Activated CD8-positive, alpha-beta T cell treated with anti-CD3 and anti-CD28 coated beads for 36 hours (primary cell): ENCODE measurements at regions not wholly inside any gene's neighbourhood (a gene's known extent, or its start where the extent isn't known, plus 50 kb on each side); places are given as distances from the start of the nearest gene placed in this dataset.

Experiments used
- ATAC-seq: fragments of 200-7000 bp; cut with Tn5 transposase; one replicate; pipeline ENCODE4 v1.10.0; 2021; ENCODE audit warnings: mild to moderate bottlenecking, moderate library complexity
- CTCF ChIA-PET: fragments of 350-600 bp; sonication (Branson Sonifier 250); formaldehyde crosslinking; loops from one replicate; lab custom pipeline; 2021; ENCODE audit warnings: antibody characterized with exemption; lab: Charles Lee
- POLR2A ChIA-PET: fragments of 350-600 bp; sonication (Branson Sonifier 250); formaldehyde crosslinking; loops from one replicate; lab custom pipeline; 2021; ENCODE audit warnings: antibody characterized with exemption; lab: Charles Lee
- DNase-seq: peaks from one replicate; pipeline ENCODE4 v3.0.0-alpha.2; 2020
- H3K27ac Mint-ChIP-seq: one replicate; pipeline ENCODE4 v1.8.0; 2021; ENCODE audit warnings: mild to moderate bottlenecking, mixed read lengths
- H3K27me3 Mint-ChIP-seq: one replicate; pipeline ENCODE4 v1.8.0; 2021; ENCODE audit warnings: mixed read lengths
- H3K36me3 Mint-ChIP-seq: one replicate; pipeline ENCODE4 v1.8.0; 2021; ENCODE audit warnings: low read depth, mixed read lengths
- H3K4me1 Mint-ChIP-seq: one replicate; pipeline ENCODE4 v1.8.0; 2021; ENCODE audit warnings: low read depth, mixed read lengths
- H3K4me3 Mint-ChIP-seq: one replicate; pipeline ENCODE4 v1.8.0; 2021; ENCODE audit warnings: mild to moderate bottlenecking, moderate library complexity, mixed read lengths
- H3K9me3 Mint-ChIP-seq: one replicate; pipeline ENCODE4 v1.8.0; 2021; ENCODE audit warnings: mixed read lengths
- CTCF ChIP-seq: fragments of 200-600 bp; IDR thresholded peaks from one replicate; pipeline ENCODE4 v1.8.0; 2022; ENCODE audit warnings: antibody characterized with exemption, mild to moderate bottlenecking
- intact Hi-C: fragments of 100-400 bp; cut with micrococcal nuclease; formaldehyde crosslinking; loops from one replicate; pipeline ENCODE4 v1.10.0; 2022

- H3K4me1 Mint-ChIP-seq, result no peaks in the 10 kb centered on the region
- H3K36me3 Mint-ChIP-seq, result no peaks in the 10 kb centered on the region
- intact Hi-C loops, result no loop called here
- H3K9me3 Mint-ChIP-seq, result no peaks in the 10 kb centered on the region
- POLR2A ChIA-PET, result no interaction called here
- DNase-seq (no peak), ATAC-seq (no peak)
- H3K27ac Mint-ChIP-seq, result no peak overlapping the region
- peaks cover 6% of the 10 kb centered on the region for H3K27me3 Mint-ChIP-seq
- TF ChIP-seq CTCF, result no peak
- no peak overlapping the region for H3K4me3 Mint-ChIP-seq
- CTCF ChIA-PET, result no interaction called here
These were observed 211.4 kb downstream of the GAS1 start for GRCh38 chr9:86735772-86736458.

- no peak for TF ChIP-seq CTCF
- Mint-ChIP-seq H3K4me1 (no peaks in the 10 kb centered on the region), H3K27me3 (peaks cover 4% of the 10 kb centered on the region), H3K4me3 (no peak overlapping the region), H3K9me3 (no peaks in the 10 kb centered on the region), H3K27ac (no peak overlapping the region), H3K36me3 (no peaks in the 10 kb centered on the region)
- POLR2A ChIA-PET, result no interaction called here
- intact Hi-C loops, result no loop called here
- CTCF ChIA-PET, result no interaction called here
- ATAC-seq (no peak), DNase-seq (no peak)
These were observed 212.5 kb downstream of the GAS1 start for GRCh38 chr9:86734771-86735170.

GRCh38 chr9:86733929-86734328, 213.4 kb downstream of the GAS1 start:
- DNase-seq (no peak), ATAC-seq (no peak)
- Mint-ChIP-seq H3K9me3 (no peaks in the 10 kb centered on the region), H3K4me1 (no peaks in the 10 kb centered on the region), H3K4me3 (no peak overlapping the region), H3K27ac (no peak overlapping the region), H3K27me3 (peaks cover 4% of the 10 kb centered on the region), H3K36me3 (no peaks in the 10 kb centered on the region)
- intact Hi-C loops, result no loop called here
- POLR2A ChIA-PET, result no interaction called here
- TF ChIP-seq CTCF, result no peak
- CTCF ChIA-PET, result no interaction called here

- intact Hi-C loops, result no loop called here
- Mint-ChIP-seq H3K4me1 (no peaks in the 10 kb centered on the region), H3K4me3 (no peak overlapping the region), H3K9me3 (no peaks in the 10 kb centered on the region), H3K27me3 (no peaks in the 10 kb centered on the region), H3K27ac (no peak overlapping the region), H3K36me3 (no peaks in the 10 kb centered on the region)
- CTCF ChIA-PET, result no interaction called here
- ATAC-seq, result no peak
- no peak for TF ChIP-seq CTCF
- DNase-seq, result no peak
- POLR2A ChIA-PET, result no interaction called here
These were observed 214.7 kb downstream of the GAS1 start for GRCh38 chr9:86732514-86733171.

GRCh38 chr9:86731511-86732063, 215.7 kb downstream of the GAS1 start:
- ATAC-seq, result no peak
- POLR2A ChIA-PET, result no interaction called here
- intact Hi-C loops, result no loop called here
- CTCF ChIA-PET, result no interaction called here
- TF ChIP-seq CTCF, result no peak
- H3K4me3 Mint-ChIP-seq, result no peak overlapping the region
- DNase-seq, result no peak
- no peaks in the 10 kb centered on the region for H3K4me1 Mint-ChIP-seq
- no peaks in the 10 kb centered on the region for H3K36me3 Mint-ChIP-seq
- H3K27ac Mint-ChIP-seq, result no peak overlapping the region
- no peaks in the 10 kb centered on the region for H3K27me3 Mint-ChIP-seq
- no peaks in the 10 kb centered on the region for H3K9me3 Mint-ChIP-seq
